ENCODE measurements at regions not wholly inside any gene's neighbourhood (a gene's known extent, or its start where the extent isn't known, plus 50 kb on each side); places are given as distances from the start of the nearest gene placed in this dataset.

DNA sequence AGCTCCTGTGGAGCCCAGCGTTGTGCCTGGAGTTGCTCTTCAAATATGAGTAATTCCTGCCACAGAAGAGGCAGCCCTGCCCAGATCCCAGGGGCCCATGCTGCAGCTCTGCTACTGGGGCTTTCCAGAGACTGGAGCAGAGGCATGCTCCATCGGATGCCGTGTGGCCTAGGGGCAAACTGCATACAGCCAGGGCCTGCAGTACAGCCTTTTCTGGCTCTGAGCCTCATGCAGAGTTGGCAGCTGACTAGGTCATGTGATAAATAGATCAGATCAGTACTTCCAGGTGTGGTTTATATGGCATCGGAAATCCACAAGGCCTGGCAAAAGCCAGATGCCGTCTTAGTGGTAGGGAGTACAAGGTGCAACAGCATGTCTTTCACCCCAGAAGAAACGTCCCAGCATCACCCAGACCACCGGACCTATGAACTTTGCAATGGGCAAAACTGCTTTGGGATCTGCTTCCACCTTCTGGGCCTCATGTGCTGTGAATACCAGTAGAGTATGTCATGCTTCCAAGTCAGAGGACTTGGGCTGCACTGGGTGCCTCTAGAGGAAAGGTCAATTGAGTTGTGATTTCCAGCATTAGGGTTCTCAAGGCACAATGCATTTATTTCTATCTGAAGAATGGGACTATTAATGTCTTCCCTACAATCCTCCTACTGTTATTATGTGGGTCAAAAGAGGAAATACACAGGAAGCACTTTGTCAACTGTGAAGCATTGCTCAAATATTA is 250.7 kb upstream of the ZNF32 start:
- TF ChIP-seq TAF1 (IDR thresholded peaks at IDR 0.05; ENCODE audit: borderline replicate concordance, insufficient read depth, low read length), result no peak
- TF ChIP-seq, protein P1, sequence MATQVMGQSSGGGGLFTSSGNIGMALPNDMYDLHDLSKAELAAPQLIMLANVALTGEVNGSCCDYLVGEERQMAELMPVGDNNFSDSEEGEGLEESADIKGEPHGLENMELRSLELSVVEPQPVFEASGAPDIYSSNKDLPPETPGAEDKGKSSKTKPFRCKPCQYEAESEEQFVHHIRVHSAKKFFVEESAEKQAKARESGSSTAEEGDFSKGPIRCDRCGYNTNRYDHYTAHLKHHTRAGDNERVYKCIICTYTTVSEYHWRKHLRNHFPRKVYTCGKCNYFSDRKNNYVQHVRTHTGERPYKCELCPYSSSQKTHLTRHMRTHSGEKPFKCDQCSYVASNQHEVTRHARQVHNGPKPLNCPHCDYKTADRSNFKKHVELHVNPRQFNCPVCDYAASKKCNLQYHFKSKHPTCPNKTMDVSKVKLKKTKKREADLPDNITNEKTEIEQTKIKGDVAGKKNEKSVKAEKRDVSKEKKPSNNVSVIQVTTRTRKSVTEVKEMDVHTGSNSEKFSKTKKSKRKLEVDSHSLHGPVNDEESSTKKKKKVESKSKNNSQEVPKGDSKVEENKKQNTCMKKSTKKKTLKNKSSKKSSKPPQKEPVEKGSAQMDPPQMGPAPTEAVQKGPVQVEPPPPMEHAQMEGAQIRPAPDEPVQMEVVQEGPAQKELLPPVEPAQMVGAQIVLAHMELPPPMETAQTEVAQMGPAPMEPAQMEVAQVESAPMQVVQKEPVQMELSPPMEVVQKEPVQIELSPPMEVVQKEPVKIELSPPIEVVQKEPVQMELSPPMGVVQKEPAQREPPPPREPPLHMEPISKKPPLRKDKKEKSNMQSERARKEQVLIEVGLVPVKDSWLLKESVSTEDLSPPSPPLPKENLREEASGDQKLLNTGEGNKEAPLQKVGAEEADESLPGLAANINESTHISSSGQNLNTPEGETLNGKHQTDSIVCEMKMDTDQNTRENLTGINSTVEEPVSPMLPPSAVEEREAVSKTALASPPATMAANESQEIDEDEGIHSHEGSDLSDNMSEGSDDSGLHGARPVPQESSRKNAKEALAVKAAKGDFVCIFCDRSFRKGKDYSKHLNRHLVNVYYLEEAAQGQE (IDR thresholded peaks at IDR 0.05; ENCODE audit: insufficient read depth in 1 of 2, low read depth in 2 of 2, low read length in 2 of 2), result no peak
- TF ChIP-seq POLR2AphosphoS5 (IDR thresholded peaks at IDR 0.05; ENCODE audit: low read depth, low read length), result no peak
- TF ChIP-seq SIN3A (IDR thresholded peaks at IDR 0.05; ENCODE audit: borderline replicate concordance, insufficient read depth, low read length), result no peak
- no peak for TF ChIP-seq FOXP2 (optimal IDR thresholded peaks at IDR 0.05; ENCODE audit: borderline replicate concordance, extremely low read depth, extremely low read length, insufficient read depth)
